RWPE2 (cell line): ENCODE measurements at regions not wholly inside any gene's neighbourhood (a gene's known extent, or its start where the extent isn't known, plus 50 kb on each side); places are given as distances from the start of the nearest gene placed in this dataset.

Experiments
- ATAC-seq: fragments of 200-7000 bp; cut with Tn5 transposase; 3 replicates; pipeline ENCODE4 v1.9.1; 2021; ENCODE audit warnings: low read depth
- DNase-seq: peaks from one replicate; pipeline ENCODE4 v3.0.0-alpha.2; 2020; ENCODE audit warnings: low spot score
- H3K27ac ChIP-seq: fragments of 450-650 bp; 2 replicates; pipeline ENCODE4 v1.5.1; 2017; ENCODE audit warnings: mild to moderate bottlenecking; ENCODE audit not compliant: poor library complexity, severe bottlenecking
- H3K27me3 ChIP-seq: fragments of 250-450 bp; sonication (Bioruptor Pico); 2 replicates; pipeline ENCODE4 v1.5.1; 2021; ENCODE audit warnings: mild to moderate bottlenecking, moderate library complexity; ENCODE audit not compliant: insufficient read depth, poor library complexity, severe bottlenecking
- H3K36me3 ChIP-seq: fragments of 250-450 bp; sonication (Bioruptor Pico); 2 replicates; pipeline ENCODE4 v1.5.1; 2020; ENCODE audit warnings: low read depth, mild to moderate bottlenecking, moderate library complexity
- H3K4me1 ChIP-seq: fragments of 250-450 bp; sonication (Bioruptor Pico); 2 replicates; pipeline ENCODE4 v1.5.1; 2021; ENCODE audit warnings: mild to moderate bottlenecking, moderate library complexity; ENCODE audit not compliant: insufficient read depth, poor library complexity, severe bottlenecking
- H3K4me3 ChIP-seq: fragments of 250-450 bp; sonication (Bioruptor Pico); 2 replicates; pipeline ENCODE4 v1.5.1; 2021; ENCODE audit warnings: mild to moderate bottlenecking, moderate library complexity; ENCODE audit not compliant: severe bottlenecking
- H3K9me3 ChIP-seq: fragments of 250-450 bp; sonication (Bioruptor Pico); 2 replicates; pipeline ENCODE4 v1.5.1; 2021; ENCODE audit warnings: mild to moderate bottlenecking, moderate library complexity; ENCODE audit not compliant: severe bottlenecking
- TF ChIP-seq, protein P1 (sequence below): fragments of 450-650 bp; IDR thresholded peaks from one replicate; pipeline ENCODE4 v1.5.1; 2017; ENCODE audit warnings: mild to moderate bottlenecking, moderate library complexity; ENCODE audit not compliant: poor library complexity, severe bottlenecking

DNA sequence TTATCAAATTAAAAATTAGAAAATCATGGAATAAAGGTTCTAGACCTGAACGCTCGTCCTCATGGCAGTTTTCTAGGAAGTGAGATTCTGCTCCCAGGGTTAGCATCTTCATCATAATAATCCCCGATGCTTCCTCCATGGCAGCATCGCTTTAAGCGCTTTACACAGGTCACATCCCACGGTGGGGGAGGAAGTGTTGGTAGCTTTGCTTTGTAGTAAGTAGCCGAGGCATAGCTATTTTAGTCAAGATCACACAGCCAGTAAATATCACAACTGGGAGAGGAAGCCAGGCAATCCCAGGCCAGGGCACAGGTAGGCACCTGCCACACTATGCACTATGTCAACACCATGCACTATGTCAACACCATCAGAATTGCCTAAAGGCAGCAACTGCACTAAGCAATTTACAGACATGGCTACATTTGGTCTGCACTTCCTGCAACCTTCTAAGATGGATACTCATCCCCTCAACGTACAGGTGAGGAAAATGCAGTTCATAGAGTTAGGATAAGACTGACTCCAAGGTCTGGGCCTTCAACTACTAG is 205.5 kb downstream of the FBXO15 start:
- no peaks in the 10 kb centered on the region for H3K36me3 ChIP-seq
- DNase-seq (no peak), ATAC-seq (peak; percentile 33; the same call in 1 of the 3 replicates)
- no peaks in the 10 kb centered on the region for H3K27me3 ChIP-seq
- no peaks in the 10 kb centered on the region for H3K9me3 ChIP-seq
- no peak overlapping the region for H3K4me3 ChIP-seq
- H3K4me1 ChIP-seq, result no peaks in the 10 kb centered on the region
- no peak overlapping the region for H3K27ac ChIP-seq
- TF ChIP-seq, protein P1, sequence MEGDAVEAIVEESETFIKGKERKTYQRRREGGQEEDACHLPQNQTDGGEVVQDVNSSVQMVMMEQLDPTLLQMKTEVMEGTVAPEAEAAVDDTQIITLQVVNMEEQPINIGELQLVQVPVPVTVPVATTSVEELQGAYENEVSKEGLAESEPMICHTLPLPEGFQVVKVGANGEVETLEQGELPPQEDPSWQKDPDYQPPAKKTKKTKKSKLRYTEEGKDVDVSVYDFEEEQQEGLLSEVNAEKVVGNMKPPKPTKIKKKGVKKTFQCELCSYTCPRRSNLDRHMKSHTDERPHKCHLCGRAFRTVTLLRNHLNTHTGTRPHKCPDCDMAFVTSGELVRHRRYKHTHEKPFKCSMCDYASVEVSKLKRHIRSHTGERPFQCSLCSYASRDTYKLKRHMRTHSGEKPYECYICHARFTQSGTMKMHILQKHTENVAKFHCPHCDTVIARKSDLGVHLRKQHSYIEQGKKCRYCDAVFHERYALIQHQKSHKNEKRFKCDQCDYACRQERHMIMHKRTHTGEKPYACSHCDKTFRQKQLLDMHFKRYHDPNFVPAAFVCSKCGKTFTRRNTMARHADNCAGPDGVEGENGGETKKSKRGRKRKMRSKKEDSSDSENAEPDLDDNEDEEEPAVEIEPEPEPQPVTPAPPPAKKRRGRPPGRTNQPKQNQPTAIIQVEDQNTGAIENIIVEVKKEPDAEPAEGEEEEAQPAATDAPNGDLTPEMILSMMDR, result no peak

DNA sequence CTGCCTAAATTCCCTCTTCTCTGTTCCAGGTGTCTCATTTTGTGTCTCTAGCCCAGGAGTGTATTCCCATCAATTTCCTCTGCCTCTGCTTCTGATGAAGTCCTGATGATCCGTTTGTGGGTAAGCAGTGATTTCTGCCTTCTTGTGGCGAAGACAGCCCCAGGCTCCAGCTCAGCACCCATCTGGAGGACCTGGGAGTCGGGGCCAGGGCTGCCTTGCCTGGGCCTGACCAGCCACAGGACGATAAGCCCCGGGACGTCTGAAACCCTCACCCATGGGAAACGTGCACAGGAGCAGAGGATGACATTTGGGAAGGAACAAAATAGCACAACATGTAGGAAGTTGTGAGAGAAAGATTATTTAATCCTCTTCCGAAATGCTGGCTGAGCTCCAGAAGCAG is 206.9 kb downstream of the FBXO15 start:
- no peaks in the 10 kb centered on the region for H3K27me3 ChIP-seq
- TF ChIP-seq, protein P1, result no peak
- H3K36me3 ChIP-seq, result no peaks in the 10 kb centered on the region
- H3K27ac ChIP-seq, result no peak overlapping the region
- no peaks in the 10 kb centered on the region for H3K4me1 ChIP-seq
- H3K9me3 ChIP-seq, result no peaks in the 10 kb centered on the region
- DNase-seq, result no peak
- no peak overlapping the region for H3K4me3 ChIP-seq
- no peak for ATAC-seq

- Histone ChIP-seq H3K4me3 (no peak overlapping the region), H3K36me3 (no peaks in the 10 kb centered on the region), H3K9me3 (no peaks in the 10 kb centered on the region), H3K4me1 (no peaks in the 10 kb centered on the region), H3K27me3 (no peaks in the 10 kb centered on the region), H3K27ac (no peak overlapping the region)
- TF ChIP-seq, protein P1, result no peak
- ATAC-seq (no peak), DNase-seq (no peak)
Measured at GRCh38 chr18:73939391-73939790, 208.2 kb downstream of the FBXO15 start.

DNA sequence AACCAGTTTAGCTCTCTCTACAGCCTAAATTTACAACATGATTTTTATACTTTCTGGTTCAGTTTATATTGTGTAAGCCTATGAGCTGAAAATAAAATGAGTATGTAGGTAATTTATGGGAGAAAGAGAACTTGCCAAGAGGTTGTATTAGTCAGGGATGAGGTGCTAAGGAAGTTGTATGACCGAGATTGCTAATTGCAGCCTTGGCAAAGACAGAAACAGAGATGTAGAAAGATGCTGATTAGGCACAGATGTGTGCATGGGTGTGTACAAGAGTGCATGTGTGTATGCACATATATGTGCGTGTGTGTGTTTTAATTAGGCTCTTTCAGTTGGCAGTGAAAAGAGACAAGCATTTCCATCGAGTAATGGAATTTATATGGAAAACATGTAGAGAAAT is 213.9 kb downstream of the FBXO15 start:
- Histone ChIP-seq H3K4me3 (no peak overlapping the region), H3K9me3 (no peaks in the 10 kb centered on the region), H3K36me3 (no peaks in the 10 kb centered on the region), H3K4me1 (no peaks in the 10 kb centered on the region), H3K27ac (no peak overlapping the region), H3K27me3 (no peaks in the 10 kb centered on the region)
- no peak for DNase-seq
- ATAC-seq, result no peak; the same call in 2 of the 3 replicates
- TF ChIP-seq, protein P1, result no peak

- H3K27me3 ChIP-seq, result no peaks in the 10 kb centered on the region
- ATAC-seq (no peak), DNase-seq (no peak)
- no peaks in the 10 kb centered on the region for H3K4me1 ChIP-seq
- TF ChIP-seq, protein P1, result no peak
- no peak overlapping the region for H3K27ac ChIP-seq
- H3K36me3 ChIP-seq, result no peaks in the 10 kb centered on the region
- no peak overlapping the region for H3K4me3 ChIP-seq
- no peaks in the 10 kb centered on the region for H3K9me3 ChIP-seq
Measured at GRCh38 chr18:73932976-73933375, 214.7 kb downstream of the FBXO15 start.
